HFFc6 (cell line): ENCODE measurements at regions not wholly inside any gene's neighbourhood (a gene's known extent, or its start where the extent isn't known, plus 50 kb on each side); places are given as distances from the start of the nearest gene placed in this dataset.
A peak's percentile ranks its signal among the peaks of the same experiment; 100 is the strongest.
"Not testable (repeated sequence)": the region's sequence is repeated elsewhere in the genome, so short reads cannot be mapped to it uniquely, and the experiment has no call there.

ENCODE experiments used
- DNase-seq: peaks from one replicate; pipeline ENCODE4 v3.0.0-alpha.2; 2018
- H3K27ac Mint-ChIP-seq: 2 replicates; pipeline ENCODE4 v1.8.0; 2020; ENCODE audit warnings: mild to moderate bottlenecking, mixed read lengths
- H3K27me3 Mint-ChIP-seq: 2 replicates; pipeline ENCODE4 v1.8.0; 2021; ENCODE audit warnings: mild to moderate bottlenecking, moderate library complexity, mixed read lengths; ENCODE audit not compliant: insufficient read depth
- H3K36me3 Mint-ChIP-seq: 2 replicates; pipeline ENCODE4 v1.8.0; 2021; ENCODE audit warnings: low read depth, mixed read lengths
- H3K4me1 Mint-ChIP-seq: 2 replicates; pipeline ENCODE4 v1.8.0; 2020; ENCODE audit warnings: low read depth, mixed read lengths
- H3K4me3 Mint-ChIP-seq: 2 replicates; pipeline ENCODE4 v1.8.0; 2020; ENCODE audit warnings: mild to moderate bottlenecking, moderate library complexity, mixed read lengths
- H3K9me3 Mint-ChIP-seq: 2 replicates; pipeline ENCODE4 v1.8.0; 2020; ENCODE audit warnings: mild to moderate bottlenecking, mixed read lengths
- CTCF ChIP-seq: fragments of 200-600 bp; sonication (generic); IDR thresholded peaks from 2 replicates; pipeline ENCODE4 v1.5.0; 2021; ENCODE audit warnings: antibody characterized with exemption, mild to moderate bottlenecking

- DNase-seq: no peak
- no peak for TF ChIP-seq CTCF
- peaks cover 3% of the 10 kb centered on the region; the same call in 1 of the 2 replicates for H3K27me3 Mint-ChIP-seq
- H3K27ac Mint-ChIP-seq: no peak overlapping the region
- H3K4me1 Mint-ChIP-seq: peaks cover 13% of the 10 kb centered on the region
- no peaks in the 10 kb centered on the region for H3K36me3 Mint-ChIP-seq
- no peak overlapping the region for H3K4me3 Mint-ChIP-seq
- H3K9me3 Mint-ChIP-seq: no peaks in the 10 kb centered on the region
These were observed 63.3 kb upstream of the PLA2G4A start for GRCh38 chr1:186765446-186765845.

- H3K4me1 Mint-ChIP-seq: peaks cover 13% of the 10 kb centered on the region
- H3K27ac Mint-ChIP-seq: peak overlapping the region; percentile 44
- H3K4me3 Mint-ChIP-seq: no peak overlapping the region
- peak; percentile 51 for DNase-seq
- no peak for TF ChIP-seq CTCF
- no peaks in the 10 kb centered on the region; the same call in 1 of the 2 replicates for H3K27me3 Mint-ChIP-seq
- H3K9me3 Mint-ChIP-seq: no peaks in the 10 kb centered on the region
- H3K36me3 Mint-ChIP-seq: no peaks in the 10 kb centered on the region
These were observed 65.6 kb upstream of the PLA2G4A start for GRCh38 chr1:186763107-186763506.

GRCh38 chr1:186762653-186763052 is 66.1 kb upstream of the PLA2G4A start:
- no peaks in the 10 kb centered on the region; the same call in 1 of the 2 replicates for H3K27me3 Mint-ChIP-seq
- TF ChIP-seq CTCF: no peak
- H3K4me1 Mint-ChIP-seq: peaks cover 13% of the 10 kb centered on the region
- no peaks in the 10 kb centered on the region for H3K9me3 Mint-ChIP-seq
- no peaks in the 10 kb centered on the region for H3K36me3 Mint-ChIP-seq
- H3K27ac Mint-ChIP-seq: peak overlapping the region; percentile 16; the same call in 1 of the 2 replicates
- H3K4me3 Mint-ChIP-seq: no peak overlapping the region
- no peak for DNase-seq

GRCh38 chr1:186761358-186761757 is 67.4 kb upstream of the PLA2G4A start:
- DNase-seq: no peak
- H3K4me3 Mint-ChIP-seq: no peak overlapping the region
- peaks cover 13% of the 10 kb centered on the region for H3K4me1 Mint-ChIP-seq
- H3K27me3 Mint-ChIP-seq: no peaks in the 10 kb centered on the region
- no peaks in the 10 kb centered on the region for H3K36me3 Mint-ChIP-seq
- no peak overlapping the region for H3K27ac Mint-ChIP-seq
- TF ChIP-seq CTCF: no peak
- H3K9me3 Mint-ChIP-seq: no peaks in the 10 kb centered on the region

- Mint-ChIP-seq H3K4me1 (peaks cover 13% of the 10 kb centered on the region), H3K27ac (no peak overlapping the region), H3K9me3 (no peaks in the 10 kb centered on the region), H3K36me3 (no peaks in the 10 kb centered on the region), H3K4me3 (no peak overlapping the region), H3K27me3 (no peaks in the 10 kb centered on the region)
- DNase-seq: no peak
- no peak for TF ChIP-seq CTCF
These were observed 68.3 kb upstream of the PLA2G4A start for GRCh38 chr1:186760446-186760845.

- H3K4me1 Mint-ChIP-seq: peaks cover 13% of the 10 kb centered on the region
- DNase-seq, H3K27me3 Mint-ChIP-seq, H3K4me3 Mint-ChIP-seq, H3K9me3 Mint-ChIP-seq, H3K36me3 Mint-ChIP-seq, H3K27ac Mint-ChIP-seq: not testable (repeated sequence)
These were observed 69.7 kb upstream of the PLA2G4A start for GRCh38 chr1:186758896-186759606.
